CD4-positive, alpha-beta T cell (primary cell): ENCODE measurements at regions not wholly inside any gene's neighbourhood (a gene's known extent, or its start where the extent isn't known, plus 50 kb on each side); places are given as distances from the start of the nearest gene placed in this dataset.

ENCODE experiments used
- ATAC-seq: fragments of 200-7000 bp; cut with Tn5 transposase; one replicate; pipeline ENCODE4 v1.10.0; 2022; ENCODE audit warnings: mild to moderate bottlenecking; ENCODE audit not compliant: poor library complexity
- CTCF ChIA-PET: fragments of 350-600 bp; sonication (Branson Sonifier 250); formaldehyde crosslinking; loops from one replicate; lab custom pipeline; 2021; ENCODE audit warnings: antibody characterized with exemption, inconsistent platforms; lab: Charles Lee
- POLR2A ChIA-PET: fragments of 350-600 bp; sonication (Branson Sonifier 250); formaldehyde crosslinking; loops from one replicate; lab custom pipeline; 2021; ENCODE audit warnings: antibody characterized with exemption, inconsistent platforms; lab: Charles Lee
- DNase-seq, 14 experiments: peaks; one replicate each; pipeline ENCODE4 v3.0.0-alpha.2; 2013 to 2020; ENCODE audit warnings: mixed read lengths in 2 of 14
- H3K27ac ChIP-seq, 2 donors: one replicate each; pipeline versions ENCODE4 v1.5.1 to v1.7.0; 2013; ENCODE audit warnings: low read length in 2 of 2, low read depth in 1 of 2, mild to moderate bottlenecking in 1 of 2
- H3K27me3 ChIP-seq, 2 experiments: 1 replicate in 1 of 2; 2 replicates in 1 of 2; pipeline versions ENCODE4 v1.6.1 to v1.7.0; 2013; ENCODE audit warnings: low read length in 2 of 2, control low read depth in 1 of 2, mild to moderate bottlenecking in 1 of 2, moderate library complexity in 1 of 2; ENCODE audit not compliant: insufficient read depth in 2 of 2, control insufficient read depth in 1 of 2
- H3K36me3 ChIP-seq: one replicate; pipeline ENCODE4 v1.6.1; 2013; ENCODE audit warnings: low read length, control low read depth; ENCODE audit not compliant: insufficient read depth
- H3K4me1 ChIP-seq: one replicate; pipeline ENCODE4 v1.6.1; 2013; ENCODE audit warnings: low read length, control low read depth; ENCODE audit not compliant: insufficient read depth
- H3K4me3 ChIP-seq: one replicate; pipeline ENCODE4 v1.5.1; 2013; ENCODE audit warnings: mild to moderate bottlenecking, low read length, moderate library complexity
- H3K9me3 ChIP-seq, 2 experiments: 1 replicate in 1 of 2; 2 replicates in 1 of 2; pipeline versions ENCODE4 v1.6.1 to v1.7.0; 2013; ENCODE audit warnings: low read length in 2 of 2, mild to moderate bottlenecking in 2 of 2, control low read depth in 1 of 2, moderate library complexity in 1 of 2; ENCODE audit not compliant: control insufficient read depth in 1 of 2, insufficient read depth in 1 of 2
- H3K27ac Mint-ChIP-seq: one replicate; pipeline ENCODE4 v1.8.0; 2020; ENCODE audit warnings: mixed read lengths
- H3K27me3 Mint-ChIP-seq: one replicate; pipeline ENCODE4 v1.8.0; 2021; ENCODE audit warnings: mixed read lengths
- H3K36me3 Mint-ChIP-seq: one replicate; pipeline ENCODE4 v1.8.0; 2021; ENCODE audit warnings: low read depth, mixed read lengths
- H3K4me1 Mint-ChIP-seq: one replicate; pipeline ENCODE4 v1.8.0; 2021; ENCODE audit warnings: low read depth, mixed read lengths
- H3K4me3 Mint-ChIP-seq: one replicate; pipeline ENCODE4 v1.8.0; 2020; ENCODE audit warnings: mild to moderate bottlenecking, mixed read lengths
- H3K9me3 Mint-ChIP-seq: one replicate; pipeline ENCODE4 v1.8.0; 2020; ENCODE audit warnings: mixed read lengths
- CTCF ChIP-seq: fragments of 200-600 bp; IDR thresholded peaks from one replicate; pipeline ENCODE4 v1.8.0; 2022; ENCODE audit warnings: antibody characterized with exemption, mild to moderate bottlenecking
- intact Hi-C, 2 experiments: fragments of 100-400 bp; cut with DNase I in 1 of 2; cut with micrococcal nuclease in 1 of 2; formaldehyde crosslinking; loops; one replicate each; pipeline versions ENCODE4 v1.15.1 to v1.9.0; 2023 to 2025; cut with DNase I, micrococcal nuclease

GRCh38 chr18:39205565-39206195 is 1640.1 kb upstream of the CELF4 start:
- Histone ChIP-seq H3K4me1 (no peaks in the 10 kb centered on the region), H3K27ac (no peak overlapping the region), H3K27me3 (no peaks in the 10 kb centered on the region), H3K9me3 (no peaks in the 10 kb centered on the region), H3K4me3 (no peak overlapping the region), H3K36me3 (no peaks in the 10 kb centered on the region)
- H3K4me3 Mint-ChIP-seq, result no peak overlapping the region
- TF ChIP-seq CTCF, result no peak
- H3K4me1 Mint-ChIP-seq, result no peaks in the 10 kb centered on the region
- peaks cover 6% of the 10 kb centered on the region for H3K9me3 Mint-ChIP-seq
- DNase-seq (no peak), ATAC-seq (no peak)
- no peaks in the 10 kb centered on the region for H3K27me3 Mint-ChIP-seq
- no peak overlapping the region for H3K27ac Mint-ChIP-seq
- CTCF ChIA-PET, result no interaction called here
- H3K36me3 Mint-ChIP-seq, result no peaks in the 10 kb centered on the region
- POLR2A ChIA-PET, result no interaction called here
- intact Hi-C loops, result no loop called here

- intact Hi-C loops, result no loop called here
- TF ChIP-seq CTCF, result no peak
- H3K27me3 Mint-ChIP-seq, result no peaks in the 10 kb centered on the region
- H3K36me3 Mint-ChIP-seq, result no peaks in the 10 kb centered on the region
- H3K4me1 Mint-ChIP-seq, result no peaks in the 10 kb centered on the region
- H3K4me3 Mint-ChIP-seq, result no peak overlapping the region
- Histone ChIP-seq H3K9me3 (peaks cover 0 to 3% of the 10 kb centered on the region in 2 experiments), H3K27me3 (no peaks in the 10 kb centered on the region), H3K4me1 (no peaks in the 10 kb centered on the region), H3K36me3 (no peaks in the 10 kb centered on the region), H3K4me3 (no peak overlapping the region), H3K27ac (no peak overlapping the region)
- ChIA-PET POLR2A (no interaction called here), CTCF (no interaction called here)
- no peak overlapping the region for H3K27ac Mint-ChIP-seq
- peaks cover 2% of the 10 kb centered on the region for H3K9me3 Mint-ChIP-seq
- DNase-seq (no peak), ATAC-seq (no peak)
Measured at GRCh38 chr18:39200153-39200552, 1634.6 kb upstream of the CELF4 start.

DNA sequence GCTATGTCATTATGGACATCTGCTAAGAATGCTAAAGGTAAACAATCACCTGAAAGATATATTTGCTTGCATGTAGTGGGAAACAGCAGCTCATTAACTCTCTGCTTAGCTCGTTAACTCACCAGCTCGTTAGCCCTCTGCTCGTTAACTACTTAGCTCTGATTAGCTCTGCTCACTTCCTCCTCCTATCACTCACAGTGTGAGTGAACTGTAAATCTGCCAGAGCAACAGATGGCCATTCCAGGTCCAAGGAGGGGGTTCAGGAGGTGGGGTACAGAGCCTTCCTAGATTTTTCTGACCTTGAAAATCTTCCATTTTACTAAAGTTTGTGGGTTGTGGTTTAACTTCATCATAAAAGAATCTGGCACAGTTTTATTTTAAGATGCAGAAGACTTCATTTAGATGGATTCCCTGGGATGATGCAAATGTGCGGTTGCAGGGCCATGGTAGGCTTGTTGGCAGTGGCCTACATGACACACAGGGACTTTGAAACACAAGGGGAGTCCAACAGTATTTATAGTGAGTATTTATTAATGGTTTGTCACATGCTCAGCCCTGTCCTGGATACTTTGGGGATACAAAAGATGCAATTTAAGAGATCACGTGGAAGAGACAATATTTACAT is 1633.7 kb upstream of the CELF4 start:
- Histone ChIP-seq H3K36me3 (no peaks in the 10 kb centered on the region), H3K27ac (no peak overlapping the region), H3K9me3 (peaks cover 0 to 3% of the 10 kb centered on the region in 2 experiments), H3K27me3 (no peaks in the 10 kb centered on the region), H3K4me1 (no peaks in the 10 kb centered on the region), H3K4me3 (no peak overlapping the region)
- H3K4me3 Mint-ChIP-seq, result no peak overlapping the region
- H3K27ac Mint-ChIP-seq, result no peak overlapping the region
- no peaks in the 10 kb centered on the region for H3K36me3 Mint-ChIP-seq
- no peak for ATAC-seq
- POLR2A ChIA-PET, result no interaction called here
- CTCF ChIA-PET, result no interaction called here
- no peaks in the 10 kb centered on the region for H3K27me3 Mint-ChIP-seq
- no peak for DNase-seq
- TF ChIP-seq CTCF, result no peak
- peaks cover 2% of the 10 kb centered on the region for H3K9me3 Mint-ChIP-seq
- H3K4me1 Mint-ChIP-seq, result no peaks in the 10 kb centered on the region
- intact Hi-C loops, result no loop called here
